GM12878 (cell line): ENCODE measurements at regions not wholly inside any gene's neighbourhood (a gene's known extent, or its start where the extent isn't known, plus 50 kb on each side); places are given as distances from the start of the nearest gene placed in this dataset.

Experiments used
- CEBPB ChIP-seq, 2 experiments: fragments of 150-350 bp in 1 of 2; IDR thresholded peaks; 2 replicates each; pipeline ENCODE4 v1.6.1; 2012 to 2014; ENCODE audit warnings: low read depth in 2 of 2, low read length in 2 of 2, borderline replicate concordance in 1 of 2, inconsistent platforms in 1 of 2
- ZNF384 ChIP-seq: IDR thresholded peaks from 2 replicates; pipeline ENCODE4 v1.6.1; 2012; ENCODE audit warnings: low read depth, mild to moderate bottlenecking, low read length, improper control_type of control experiment, borderline replicate concordance
- TF ChIP-seq, protein P1 (sequence below): fragments of 450-650 bp; IDR thresholded peaks from 2 replicates; pipeline ENCODE4 v1.6.1; 2017; ENCODE audit warnings: mild to moderate bottlenecking, moderate library complexity
- TF ChIP-seq, protein P2 (sequence below): IDR thresholded peaks from 2 replicates; pipeline ENCODE4 v1.6.1; 2011; ENCODE audit warnings: borderline replicate concordance, low read depth, mild to moderate bottlenecking, moderate library complexity, mixed read lengths, low read length; ENCODE audit not compliant: insufficient read depth; ENCODE audit errors: extremely low read length
- TF ChIP-seq, protein P3 (sequence below): fragments of 150-350 bp; IDR thresholded peaks from 2 replicates; pipeline ENCODE4 v1.6.1; 2014; ENCODE audit warnings: mild to moderate bottlenecking, low read depth, low read length

DNA sequence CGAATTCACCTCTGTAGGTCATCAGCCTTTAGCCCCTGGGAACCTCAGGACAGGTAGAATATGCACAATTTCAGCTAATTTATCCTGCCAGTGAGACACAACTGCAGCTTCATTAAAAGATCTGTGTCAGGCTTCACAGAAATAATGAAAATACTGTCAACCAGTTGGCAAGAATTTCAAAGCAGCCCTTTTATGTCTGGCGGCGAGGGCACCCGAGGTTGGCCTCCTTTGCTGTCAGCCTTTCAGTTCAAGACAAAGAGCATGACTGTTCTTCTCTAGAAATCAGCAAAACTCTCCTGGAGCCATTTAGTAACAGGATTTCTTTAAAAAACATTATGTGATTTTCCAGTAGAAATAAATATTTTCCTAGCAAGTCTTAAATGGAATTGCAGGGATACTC lies 75.9 kb downstream of the BBS10 start (continued):
- TF ChIP-seq, protein P1, sequence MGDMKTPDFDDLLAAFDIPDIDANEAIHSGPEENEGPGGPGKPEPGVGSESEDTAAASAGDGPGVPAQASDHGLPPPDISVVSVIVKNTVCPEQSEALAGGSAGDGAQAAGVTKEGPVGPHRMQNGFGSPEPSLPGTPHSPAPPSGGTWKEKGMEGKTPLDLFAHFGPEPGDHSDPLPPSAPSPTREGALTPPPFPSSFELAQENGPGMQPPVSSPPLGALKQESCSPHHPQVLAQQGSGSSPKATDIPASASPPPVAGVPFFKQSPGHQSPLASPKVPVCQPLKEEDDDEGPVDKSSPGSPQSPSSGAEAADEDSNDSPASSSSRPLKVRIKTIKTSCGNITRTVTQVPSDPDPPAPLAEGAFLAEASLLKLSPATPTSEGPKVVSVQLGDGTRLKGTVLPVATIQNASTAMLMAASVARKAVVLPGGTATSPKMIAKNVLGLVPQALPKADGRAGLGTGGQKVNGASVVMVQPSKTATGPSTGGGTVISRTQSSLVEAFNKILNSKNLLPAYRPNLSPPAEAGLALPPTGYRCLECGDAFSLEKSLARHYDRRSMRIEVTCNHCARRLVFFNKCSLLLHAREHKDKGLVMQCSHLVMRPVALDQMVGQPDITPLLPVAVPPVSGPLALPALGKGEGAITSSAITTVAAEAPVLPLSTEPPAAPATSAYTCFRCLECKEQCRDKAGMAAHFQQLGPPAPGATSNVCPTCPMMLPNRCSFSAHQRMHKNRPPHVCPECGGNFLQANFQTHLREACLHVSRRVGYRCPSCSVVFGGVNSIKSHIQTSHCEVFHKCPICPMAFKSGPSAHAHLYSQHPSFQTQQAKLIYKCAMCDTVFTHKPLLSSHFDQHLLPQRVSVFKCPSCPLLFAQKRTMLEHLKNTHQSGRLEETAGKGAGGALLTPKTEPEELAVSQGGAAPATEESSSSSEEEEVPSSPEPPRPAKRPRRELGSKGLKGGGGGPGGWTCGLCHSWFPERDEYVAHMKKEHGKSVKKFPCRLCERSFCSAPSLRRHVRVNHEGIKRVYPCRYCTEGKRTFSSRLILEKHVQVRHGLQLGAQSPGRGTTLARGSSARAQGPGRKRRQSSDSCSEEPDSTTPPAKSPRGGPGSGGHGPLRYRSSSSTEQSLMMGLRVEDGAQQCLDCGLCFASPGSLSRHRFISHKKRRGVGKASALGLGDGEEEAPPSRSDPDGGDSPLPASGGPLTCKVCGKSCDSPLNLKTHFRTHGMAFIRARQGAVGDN: no peak
- TF ChIP-seq ZNF384: no peak
- TF ChIP-seq, protein P2, sequence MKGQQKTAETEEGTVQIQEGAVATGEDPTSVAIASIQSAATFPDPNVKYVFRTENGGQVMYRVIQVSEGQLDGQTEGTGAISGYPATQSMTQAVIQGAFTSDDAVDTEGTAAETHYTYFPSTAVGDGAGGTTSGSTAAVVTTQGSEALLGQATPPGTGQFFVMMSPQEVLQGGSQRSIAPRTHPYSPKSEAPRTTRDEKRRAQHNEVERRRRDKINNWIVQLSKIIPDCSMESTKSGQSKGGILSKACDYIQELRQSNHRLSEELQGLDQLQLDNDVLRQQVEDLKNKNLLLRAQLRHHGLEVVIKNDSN: no peak
- no peak for TF ChIP-seq CEBPB (IDR thresholded peaks at IDR 0.05; ENCODE audit: borderline replicate concordance in 1 of 2, low read depth in 2 of 2, low read length in 2 of 2)
- TF ChIP-seq, protein P3, sequence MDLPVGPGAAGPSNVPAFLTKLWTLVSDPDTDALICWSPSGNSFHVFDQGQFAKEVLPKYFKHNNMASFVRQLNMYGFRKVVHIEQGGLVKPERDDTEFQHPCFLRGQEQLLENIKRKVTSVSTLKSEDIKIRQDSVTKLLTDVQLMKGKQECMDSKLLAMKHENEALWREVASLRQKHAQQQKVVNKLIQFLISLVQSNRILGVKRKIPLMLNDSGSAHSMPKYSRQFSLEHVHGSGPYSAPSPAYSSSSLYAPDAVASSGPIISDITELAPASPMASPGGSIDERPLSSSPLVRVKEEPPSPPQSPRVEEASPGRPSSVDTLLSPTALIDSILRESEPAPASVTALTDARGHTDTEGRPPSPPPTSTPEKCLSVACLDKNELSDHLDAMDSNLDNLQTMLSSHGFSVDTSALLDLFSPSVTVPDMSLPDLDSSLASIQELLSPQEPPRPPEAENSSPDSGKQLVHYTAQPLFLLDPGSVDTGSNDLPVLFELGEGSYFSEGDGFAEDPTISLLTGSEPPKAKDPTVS: no peak
